HG03097 (cell line): ENCODE measurements at regions not wholly inside any gene's neighbourhood (a gene's known extent, or its start where the extent isn't known, plus 50 kb on each side); places are given as distances from the start of the nearest gene placed in this dataset.

Experiments used
- ATAC-seq: cut with Tn5 transposase; IDR thresholded peaks from one replicate; pipeline ENCODE4 v1.9.1; 2021; ENCODE audit not compliant: unreplicated experiment, low FRiP score

DNA sequence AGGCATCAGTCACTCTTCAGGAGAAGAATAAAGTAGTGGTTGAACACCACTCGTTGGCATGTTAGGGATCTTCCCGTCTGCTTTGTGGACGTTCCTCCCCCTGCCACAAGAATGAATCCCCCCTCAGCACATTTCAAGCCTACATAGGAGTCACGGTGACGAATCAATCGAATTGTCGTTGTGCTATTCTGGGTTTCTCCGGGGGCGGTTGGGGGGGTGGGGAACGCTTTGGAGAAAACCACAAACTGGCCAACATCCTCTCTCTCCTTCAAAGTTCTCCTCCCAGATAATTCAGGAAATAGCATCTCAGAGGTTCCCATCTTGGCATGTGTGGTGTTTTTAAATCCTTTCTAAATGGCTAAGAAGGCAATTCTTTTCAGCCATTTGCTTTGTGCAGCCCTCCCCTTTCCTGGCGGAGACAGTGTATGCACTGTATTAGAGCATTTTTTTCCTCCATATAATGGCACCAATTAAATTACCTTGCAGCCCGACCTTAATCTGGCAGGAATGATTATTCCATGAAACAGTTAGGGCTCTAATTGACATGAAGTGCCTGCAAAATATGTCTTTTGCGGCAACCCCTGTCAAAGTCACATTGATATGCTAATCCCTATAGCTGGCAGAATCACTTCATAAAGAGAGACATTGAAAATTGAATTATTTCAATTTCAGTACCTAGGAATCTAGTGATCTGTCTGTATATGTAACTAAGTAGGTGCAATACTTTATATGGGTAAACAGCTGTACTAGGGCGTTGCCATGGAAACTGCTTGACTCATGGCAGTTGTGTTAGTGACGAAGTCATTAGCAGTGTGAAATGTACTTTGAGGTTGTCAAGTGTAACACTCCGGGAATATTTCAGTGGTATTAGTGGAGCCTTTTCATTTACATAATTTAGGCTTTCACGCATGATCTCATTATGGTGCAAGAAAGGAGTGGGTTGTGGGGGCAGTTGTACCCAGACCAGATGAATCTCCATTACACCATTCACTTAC lies 323.4 kb upstream of the SLC14A2 start:
- ATAC-seq: no peak

DNA sequence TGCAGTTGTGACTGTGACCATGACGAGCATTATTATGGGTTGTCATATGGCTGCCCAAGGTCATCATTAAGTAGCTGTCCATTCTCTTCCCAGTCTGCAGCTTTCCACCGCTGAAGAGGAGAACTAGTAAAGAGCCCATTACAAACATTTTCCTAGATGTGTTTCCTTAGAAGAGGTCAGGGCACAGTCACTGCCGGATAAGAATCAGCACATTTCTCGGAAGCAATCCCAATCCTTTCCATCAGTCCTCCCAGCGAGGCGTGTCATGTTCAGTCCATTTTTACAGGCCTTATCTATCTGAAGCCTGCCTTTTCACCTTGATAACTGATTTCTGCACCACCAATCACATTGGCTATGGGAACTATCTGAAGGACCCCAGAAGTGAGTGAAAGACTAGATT lies 319.9 kb upstream of the SLC14A2 start:
- ATAC-seq: no peak

- ATAC-seq: no peak
These were observed 316.3 kb upstream of the SLC14A2 start for GRCh38 chr18:45298986-45299385.

DNA sequence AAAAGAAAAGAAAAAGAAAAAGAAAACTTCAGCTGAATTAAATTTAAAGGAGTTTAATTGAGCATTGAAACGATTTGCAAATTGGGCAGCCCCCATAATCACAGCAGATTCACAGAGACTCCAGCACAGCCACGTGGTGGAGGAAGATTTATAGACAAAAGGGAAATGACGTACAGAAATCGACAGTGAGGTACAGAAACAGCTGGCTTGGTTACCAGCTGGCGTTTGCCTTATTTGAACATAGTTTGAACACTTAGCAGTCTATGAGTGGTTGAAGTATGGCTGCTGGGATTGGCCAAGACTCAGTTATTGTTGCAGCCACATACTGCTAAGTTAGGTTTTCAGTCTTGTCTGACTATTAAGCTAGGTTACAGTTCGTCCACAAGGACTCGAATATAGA lies 312.2 kb upstream of the SLC14A2 start:
- ATAC-seq: no peak

DNA sequence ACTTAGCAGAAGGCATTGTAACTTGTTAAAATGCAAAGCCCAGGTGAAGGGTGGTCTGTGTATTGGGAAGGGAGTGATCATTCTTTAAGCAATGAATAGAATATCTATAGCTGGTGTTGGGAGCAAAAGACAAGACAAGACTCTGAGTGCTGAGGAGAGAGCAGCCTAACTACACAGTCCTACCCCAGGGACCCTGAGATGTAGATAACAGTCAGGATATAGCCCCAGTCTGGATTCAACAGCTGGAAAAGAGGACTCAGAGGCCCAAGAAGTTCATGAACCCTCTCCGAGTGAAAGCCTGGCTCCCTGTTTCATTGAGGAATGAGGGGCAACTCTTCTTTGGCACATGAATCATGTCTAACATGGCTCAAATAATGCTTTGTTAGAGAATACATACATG lies 310.7 kb upstream of the SLC14A2 start:
- no peak for ATAC-seq

DNA sequence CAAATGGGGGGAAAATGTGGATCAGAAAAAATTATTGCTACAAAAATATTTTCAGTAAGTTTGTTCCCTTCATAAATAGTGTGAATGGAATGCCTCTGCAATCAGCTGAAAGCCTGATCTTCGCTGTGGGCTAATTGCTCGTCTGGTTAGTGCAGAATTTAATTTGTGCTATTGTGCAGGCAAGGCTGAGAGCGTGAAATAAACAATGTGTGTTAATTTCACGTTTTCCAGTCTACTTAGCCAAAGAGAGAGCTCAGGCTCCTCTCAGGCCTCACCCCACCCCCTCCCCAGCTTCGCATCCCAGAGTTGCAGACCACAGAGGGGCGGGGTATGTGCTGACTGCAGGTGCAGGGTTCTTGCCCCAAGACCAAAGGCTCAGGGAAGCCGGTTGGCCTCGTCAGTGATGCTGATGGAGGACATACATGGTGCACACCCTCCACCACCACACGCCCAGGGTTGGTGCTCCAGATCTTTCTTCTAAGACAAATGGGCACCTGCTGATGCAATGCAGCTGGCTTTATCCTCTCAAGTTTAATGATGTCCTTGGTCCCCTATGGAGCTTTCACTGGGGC lies 302.6 kb upstream of the SLC14A2 start:
- ATAC-seq: no peak

- ATAC-seq: no peak
These were observed 299.1 kb upstream of the SLC14A2 start for GRCh38 chr18:45316127-45316526.

- no peak for ATAC-seq
These were observed 297.2 kb upstream of the SLC14A2 start for GRCh38 chr18:45317948-45318640.

GRCh38 chr18:45320724-45321123 lies 294.6 kb upstream of the SLC14A2 start:
- ATAC-seq: no peak

- ATAC-seq: no peak
These were observed 293.8 kb upstream of the SLC14A2 start for GRCh38 chr18:45321520-45321919.

- no peak for ATAC-seq
These were observed 292.9 kb upstream of the SLC14A2 start for GRCh38 chr18:45322343-45322742.

GRCh38 chr18:45324101-45324494 lies 291.2 kb upstream of the SLC14A2 start:
- ATAC-seq: no peak

DNA sequence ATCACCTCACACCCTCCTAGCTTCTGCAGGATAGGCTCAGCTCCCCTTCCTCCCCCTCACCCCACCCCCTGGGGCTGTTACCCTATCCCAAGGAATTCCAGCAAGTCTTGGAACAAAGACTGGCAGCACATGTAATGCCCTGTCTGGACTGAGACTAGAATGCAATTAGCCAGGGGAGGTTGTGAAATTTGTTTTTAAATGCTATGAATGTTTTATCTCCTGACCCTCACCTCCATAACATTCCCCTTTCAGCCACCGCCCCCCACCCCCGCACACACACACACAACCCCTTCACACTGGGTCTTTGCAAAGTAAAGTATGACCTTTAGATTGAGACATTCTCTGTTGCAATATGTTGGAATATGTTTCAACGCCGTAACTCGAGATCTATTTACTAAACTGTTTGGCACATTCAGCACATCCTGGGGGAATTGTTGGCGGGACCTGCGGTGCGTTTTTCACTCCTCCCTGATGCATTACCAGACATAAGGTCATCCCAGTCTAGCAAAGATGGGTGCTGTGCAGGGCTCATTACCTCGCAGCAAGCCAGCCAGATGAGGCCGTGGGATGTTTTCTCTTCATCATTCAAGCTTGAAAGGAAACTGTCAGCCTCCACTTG lies 290.7 kb upstream of the SLC14A2 start:
- ATAC-seq: no peak

GRCh38 chr18:45325778-45326177 lies 289.5 kb upstream of the SLC14A2 start:
- no peak for ATAC-seq

- no peak for ATAC-seq
These were observed 288.8 kb upstream of the SLC14A2 start for GRCh38 chr18:45326505-45326904.

- no peak for ATAC-seq
These were observed 287.0 kb upstream of the SLC14A2 start for GRCh38 chr18:45328296-45328695.

GRCh38 chr18:45328811-45329210 lies 286.5 kb upstream of the SLC14A2 start:
- no peak for ATAC-seq

GRCh38 chr18:45329316-45329715 lies 286.0 kb upstream of the SLC14A2 start:
- no peak for ATAC-seq

- no peak for ATAC-seq
These were observed 285.1 kb upstream of the SLC14A2 start for GRCh38 chr18:45330170-45330594.

GRCh38 chr18:45332871-45333270 lies 282.4 kb upstream of the SLC14A2 start:
- ATAC-seq: no peak

DNA sequence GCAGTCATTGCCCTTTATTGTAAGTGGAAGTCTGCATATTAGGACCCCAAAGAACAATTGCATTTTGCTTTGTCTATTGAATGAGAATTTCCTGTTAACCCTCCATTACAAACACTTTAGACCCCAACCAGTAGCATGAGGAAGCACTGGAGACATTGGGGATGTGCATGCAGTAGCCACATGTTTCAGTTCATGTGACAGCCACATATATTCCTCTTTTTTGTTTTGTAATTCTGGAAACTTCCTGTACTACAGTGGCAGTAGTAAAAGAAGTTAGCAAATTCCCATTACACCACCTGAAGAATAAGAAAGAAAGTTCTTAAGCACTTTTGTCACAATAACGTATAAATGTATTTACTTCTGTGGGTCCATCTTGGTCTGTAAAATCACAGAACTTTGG lies 281.1 kb upstream of the SLC14A2 start:
- ATAC-seq: no peak
